K562 (cell line): ENCODE measurements at regions not wholly inside any gene's neighbourhood (a gene's known extent, or its start where the extent isn't known, plus 50 kb on each side); places are given as distances from the start of the nearest gene placed in this dataset.
A peak's percentile ranks its signal among the peaks of the same experiment; 100 is the strongest.

Experiments
- CBX2 ChIP-seq: fragments of 200-600 bp; sonication (generic); IDR thresholded peaks from one replicate; pipeline ENCODE4 v1.6.1; 2012; ENCODE audit warnings: mild to moderate bottlenecking, low read length, inconsistent platforms; ENCODE audit not compliant: insufficient read depth, poor library complexity, severe bottlenecking
- CREM ChIP-seq: IDR thresholded peaks from 2 replicates; pipeline ENCODE4 v1.6.1; 2014; ENCODE audit warnings: antibody characterized with exemption, low read depth
- EP300 ChIP-seq: IDR thresholded peaks from 2 replicates; pipeline ENCODE4 v1.6.1; 2012; ENCODE audit warnings: low read length, improper control_type of control experiment
- GATAD2B ChIP-seq: fragments of 450-650 bp; IDR thresholded peaks from 2 replicates; pipeline ENCODE4 v1.6.1; 2017; ENCODE audit warnings: mild to moderate bottlenecking, borderline replicate concordance
- NFXL1 ChIP-seq: fragments of 450-650 bp; formaldehyde crosslinking; IDR thresholded peaks from 2 replicates; pipeline ENCODE4 v1.4.0; 2021; ENCODE audit warnings: mild to moderate bottlenecking
- RBM15 ChIP-seq: fragments of 200-400 bp; formaldehyde crosslinking; IDR thresholded peaks from 2 replicates; pipeline ENCODE4 v1.6.1; 2018; ENCODE audit warnings: mild to moderate bottlenecking, low read length, moderate library complexity; ENCODE audit not compliant: insufficient read depth
- TRIM24 ChIP-seq, 2 experiments: fragments of 450-650 bp; IDR thresholded peaks; 2 replicates each; pipeline ENCODE4 v1.6.1; 2016
- ZNF253 ChIP-seq: fragments of 250-450 bp; sonication (Bioruptor Pico); conservative IDR thresholded peaks from 2 replicates; pipeline ENCODE4 v1.6.1; 2021; ENCODE audit warnings: mild to moderate bottlenecking
- ZNF316 ChIP-seq: fragments of 450-650 bp; IDR thresholded peaks from 2 replicates; pipeline ENCODE4 v1.6.1; 2016
- ZNF384 ChIP-seq: IDR thresholded peaks from 2 replicates; pipeline ENCODE4 v1.6.1; 2012; ENCODE audit warnings: low read depth, low read length, improper control_type of control experiment
- ZNF699 ChIP-seq: fragments of 250-450 bp; sonication (Bioruptor Pico); IDR thresholded peaks from 2 replicates; pipeline ENCODE4 v1.8.0; 2021; ENCODE audit warnings: mild to moderate bottlenecking, moderate library complexity; ENCODE audit not compliant: insufficient replicate concordance
- TF ChIP-seq, protein P1 (sequence below): fragments of 150-350 bp; IDR thresholded peaks from 2 replicates; pipeline ENCODE4 v1.6.1; 2014; ENCODE audit warnings: low read depth, mild to moderate bottlenecking, low read length, borderline replicate concordance
- TF ChIP-seq, protein P2 (sequence below): sonication (generic); formaldehyde crosslinking; IDR thresholded peaks from 2 replicates; pipeline ENCODE4 v1.8.0; 2022; ENCODE audit warnings: missing genetic modification reagents, mild to moderate bottlenecking, borderline replicate concordance

DNA sequence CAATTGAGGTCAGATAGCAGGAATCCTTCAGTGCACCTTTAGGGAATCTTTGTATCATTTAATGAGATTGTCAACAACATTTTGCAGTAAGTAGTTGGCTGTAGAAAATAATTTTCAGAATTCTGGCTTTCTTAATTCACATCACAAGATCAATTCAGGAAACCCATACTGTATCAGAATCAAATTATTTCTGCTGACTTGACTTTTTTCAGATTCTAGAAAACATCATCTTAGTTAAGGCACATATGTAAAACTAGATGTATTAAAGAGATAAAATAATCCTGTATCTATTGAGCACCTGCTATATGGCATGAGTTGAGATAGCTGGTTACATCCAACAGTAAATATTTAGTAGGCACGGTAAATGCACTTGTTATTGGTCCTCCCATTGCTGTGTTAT, 791.4 kb downstream of the TDRD15 start (continued):
- TF ChIP-seq CBX2 (no peak), ZNF316 (peak; percentile 79), ZNF384 (no peak), ZNF699 (CRISPR knock-in tag) (no peak), EP300 (no peak), GATAD2B (no peak), ZNF253 (CRISPR knock-in tag) (no peak), CREM (no peak), NFXL1 (CRISPR knock-in tag) (no peak), TRIM24 (IDR thresholded peaks at IDR 0.05) (no peak), RBM15 (no peak)
- TF ChIP-seq, protein P1, sequence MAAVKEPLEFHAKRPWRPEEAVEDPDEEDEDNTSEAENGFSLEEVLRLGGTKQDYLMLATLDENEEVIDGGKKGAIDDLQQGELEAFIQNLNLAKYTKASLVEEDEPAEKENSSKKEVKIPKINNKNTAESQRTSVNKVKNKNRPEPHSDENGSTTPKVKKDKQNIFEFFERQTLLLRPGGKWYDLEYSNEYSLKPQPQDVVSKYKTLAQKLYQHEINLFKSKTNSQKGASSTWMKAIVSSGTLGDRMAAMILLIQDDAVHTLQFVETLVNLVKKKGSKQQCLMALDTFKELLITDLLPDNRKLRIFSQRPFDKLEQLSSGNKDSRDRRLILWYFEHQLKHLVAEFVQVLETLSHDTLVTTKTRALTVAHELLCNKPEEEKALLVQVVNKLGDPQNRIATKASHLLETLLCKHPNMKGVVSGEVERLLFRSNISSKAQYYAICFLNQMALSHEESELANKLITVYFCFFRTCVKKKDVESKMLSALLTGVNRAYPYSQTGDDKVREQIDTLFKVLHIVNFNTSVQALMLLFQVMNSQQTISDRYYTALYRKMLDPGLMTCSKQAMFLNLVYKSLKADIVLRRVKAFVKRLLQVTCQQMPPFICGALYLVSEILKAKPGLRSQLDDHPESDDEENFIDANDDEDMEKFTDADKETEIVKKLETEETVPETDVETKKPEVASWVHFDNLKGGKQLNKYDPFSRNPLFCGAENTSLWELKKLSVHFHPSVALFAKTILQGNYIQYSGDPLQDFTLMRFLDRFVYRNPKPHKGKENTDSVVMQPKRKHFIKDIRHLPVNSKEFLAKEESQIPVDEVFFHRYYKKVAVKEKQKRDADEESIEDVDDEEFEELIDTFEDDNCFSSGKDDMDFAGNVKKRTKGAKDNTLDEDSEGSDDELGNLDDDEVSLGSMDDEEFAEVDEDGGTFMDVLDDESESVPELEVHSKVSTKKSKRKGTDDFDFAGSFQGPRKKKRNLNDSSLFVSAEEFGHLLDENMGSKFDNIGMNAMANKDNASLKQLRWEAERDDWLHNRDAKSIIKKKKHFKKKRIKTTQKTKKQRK = no peak
- TF ChIP-seq, protein P2, sequence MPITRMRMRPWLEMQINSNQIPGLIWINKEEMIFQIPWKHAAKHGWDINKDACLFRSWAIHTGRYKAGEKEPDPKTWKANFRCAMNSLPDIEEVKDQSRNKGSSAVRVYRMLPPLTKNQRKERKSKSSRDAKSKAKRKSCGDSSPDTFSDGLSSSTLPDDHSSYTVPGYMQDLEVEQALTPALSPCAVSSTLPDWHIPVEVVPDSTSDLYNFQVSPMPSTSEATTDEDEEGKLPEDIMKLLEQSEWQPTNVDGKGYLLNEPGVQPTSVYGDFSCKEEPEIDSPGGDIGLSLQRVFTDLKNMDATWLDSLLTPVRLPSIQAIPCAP (CRISPR knock-in tag) = no peak
- TF ChIP-seq, all 486 proteins: peak for 5
